22Rv1 (cell line): ENCODE measurements at regions not wholly inside any gene's neighbourhood (a gene's known extent, or its start where the extent isn't known, plus 50 kb on each side); places are given as distances from the start of the nearest gene placed in this dataset.

Experiments
- CTCF ChIP-seq: fragments of 450-650 bp; IDR thresholded peaks from 2 replicates; pipeline ENCODE4 v1.5.1; 2017; ENCODE audit warnings: mild to moderate bottlenecking
- ZFX ChIP-seq: fragments of 450-650 bp; IDR thresholded peaks from 2 replicates; pipeline ENCODE4 v1.6.1; 2017; ENCODE audit warnings: antibody characterized with exemption, borderline replicate concordance

- TF ChIP-seq CTCF (no peak), ZFX (no peak)
These were observed 199.2 kb upstream of the POU3F2 start for GRCh38 chr6:98635191-98635590.
